Right lobe of liver (tissue), 4 donors: ENCODE measurements at regions not wholly inside any gene's neighbourhood (a gene's known extent, or its start where the extent isn't known, plus 50 kb on each side); places are given as distances from the start of the nearest gene placed in this dataset.

Experiments used
- CTCF ChIP-seq, 4 donors: fragments of 200-600 bp in 3 of 4; fragments of 450-650 bp in 1 of 4; IDR thresholded peaks; one replicate each; pipeline versions ENCODE4 v1.5.1 to v1.8.0; 2016 to 2022; ENCODE audit warnings: antibody characterized with exemption in 4 of 4, mild to moderate bottlenecking in 2 of 4
- POLR2A ChIP-seq: fragments of 450-650 bp; IDR thresholded peaks from one replicate; pipeline ENCODE4 v1.6.1; 2017; ENCODE audit warnings: antibody characterized with exemption, mild to moderate bottlenecking
- donor health status: DM: no; HTN: no; CAD: no.
- donor health status: DM: no; HTN: no; CAD: no.
- donor health status: DM: no; HTN: yes; CAD: no.

GRCh38 chr3:182500289-182500688, 293.0 kb upstream of the ATP11B start:
- no peak for TF ChIP-seq CTCF (IDR thresholded peaks at IDR 0.05)
- no peak for TF ChIP-seq POLR2A
